Prostate gland (tissue), 2 donors: ENCODE measurements at regions not wholly inside any gene's neighbourhood (a gene's known extent, or its start where the extent isn't known, plus 50 kb on each side); places are given as distances from the start of the nearest gene placed in this dataset.

Experiments used
- DNase-seq: peaks from one replicate; pipeline ENCODE4 v3.0.0-alpha.2; 2019; ENCODE audit warnings: low spot score
- H3K27ac ChIP-seq, 2 donors: fragments of 200-600 bp; sonication (generic); 2 replicates each; pipeline ENCODE4 v1.5.1; 2017 to 2019
- H3K27me3 ChIP-seq: fragments of 200-600 bp; sonication (generic); replicated peaks from 2 replicates; pipeline ENCODE4 v1.5.1; 2019; ENCODE audit not compliant: insufficient read depth
- H3K36me3 ChIP-seq, 2 donors: fragments of 200-600 bp; sonication (generic); 1 replicate in 1 of 2; 2 replicates in 1 of 2; pipeline versions ENCODE4 v1.5.1 to v1.8.1; 2017 to 2019
- H3K4me1 ChIP-seq: fragments of 200-600 bp; sonication (generic); replicated peaks from 2 replicates; pipeline ENCODE4 v1.5.1; 2019
- H3K4me3 ChIP-seq, 2 donors: fragments of 200-600 bp; sonication (generic); 2 replicates each; pipeline ENCODE4 v1.5.1; 2017 to 2019
- H3K9me3 ChIP-seq: fragments of 200-600 bp; sonication (generic); 2 replicates; pipeline ENCODE4 v1.5.1; 2017
- POLR2A ChIP-seq: fragments of 450-650 bp; IDR thresholded peaks from one replicate; pipeline ENCODE4 v1.6.1; 2016; ENCODE audit warnings: antibody characterized with exemption, mild to moderate bottlenecking
- POLR2AphosphoS5 ChIP-seq: sonication (generic); formaldehyde crosslinking; IDR thresholded peaks from one replicate; pipeline ENCODE4 v1.6.1; 2017; ENCODE audit warnings: antibody characterized with exemption
- WGBS: methylation state at CpG from one replicate; pipeline ENCODE4 v1.1.5; 2018; 5-methylcytosine and 5-hydroxymethylcytosine counted together
- intact Hi-C: fragments of 100-400 bp; cut with DNase I; formaldehyde crosslinking; loops from one replicate; pipeline ENCODE4 v1.14.2; 2022
- TF ChIP-seq, protein P1 (sequence below), 4 experiments: fragments of 200-600 bp in 2 of 4; fragments of 450-650 bp in 2 of 4; sonication (generic) in 2 of 4; IDR thresholded peaks; 1 replicate in 3 of 4; 2 replicates in 1 of 4; pipeline ENCODE4 v1.5.1; 2016 to 2019; ENCODE audit warnings: antibody characterized with exemption in 4 of 4, mild to moderate bottlenecking in 2 of 4, moderate library complexity in 2 of 4

DNA sequence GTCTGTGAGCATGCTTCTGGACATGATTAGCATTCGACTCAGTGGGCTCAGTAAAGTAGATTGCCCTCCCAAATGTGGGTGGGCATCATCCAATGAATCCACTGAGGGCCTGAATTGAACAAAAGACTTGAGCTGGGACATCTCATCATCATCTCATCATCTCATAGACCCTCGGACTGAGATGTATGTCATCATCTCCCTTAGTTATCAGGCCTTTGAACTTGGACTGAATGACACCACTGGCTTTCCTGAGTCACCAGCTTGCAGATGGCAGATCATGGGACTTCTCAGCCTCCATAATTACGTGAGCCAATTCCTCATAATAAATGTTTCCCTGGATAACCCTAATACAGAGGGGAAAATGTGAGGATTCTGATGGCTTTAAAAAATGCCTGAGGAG is 128.3 kb upstream of the LSM8 start:
- no peaks in the 10 kb centered on the region for H3K36me3 ChIP-seq
- 96% methylated on average over 3 of the region's 3 CpGs for WGBS
- intact Hi-C loops: no loop called here

DNA sequence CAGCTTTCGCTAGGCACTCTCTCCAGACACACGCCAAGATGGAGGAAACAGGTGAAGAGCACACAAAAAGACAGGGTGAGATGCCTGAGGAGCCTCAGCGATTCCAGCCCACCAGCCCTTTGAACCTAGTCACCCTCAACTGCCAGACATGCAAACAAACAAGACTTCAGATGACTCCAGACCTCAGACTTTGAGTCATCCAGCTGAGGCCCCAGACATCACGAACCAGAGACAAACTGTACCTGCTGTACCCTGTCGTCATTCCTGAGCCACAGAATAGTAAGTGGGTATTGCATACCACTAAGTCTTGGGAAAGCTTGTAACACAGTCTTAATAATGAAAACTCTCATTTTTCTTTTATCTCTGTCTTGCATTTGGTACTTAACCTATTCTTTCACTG is 126.6 kb upstream of the LSM8 start:
- no peak overlapping the region for H3K4me3 ChIP-seq
- no peak for DNase-seq
- TF ChIP-seq, protein P1, sequence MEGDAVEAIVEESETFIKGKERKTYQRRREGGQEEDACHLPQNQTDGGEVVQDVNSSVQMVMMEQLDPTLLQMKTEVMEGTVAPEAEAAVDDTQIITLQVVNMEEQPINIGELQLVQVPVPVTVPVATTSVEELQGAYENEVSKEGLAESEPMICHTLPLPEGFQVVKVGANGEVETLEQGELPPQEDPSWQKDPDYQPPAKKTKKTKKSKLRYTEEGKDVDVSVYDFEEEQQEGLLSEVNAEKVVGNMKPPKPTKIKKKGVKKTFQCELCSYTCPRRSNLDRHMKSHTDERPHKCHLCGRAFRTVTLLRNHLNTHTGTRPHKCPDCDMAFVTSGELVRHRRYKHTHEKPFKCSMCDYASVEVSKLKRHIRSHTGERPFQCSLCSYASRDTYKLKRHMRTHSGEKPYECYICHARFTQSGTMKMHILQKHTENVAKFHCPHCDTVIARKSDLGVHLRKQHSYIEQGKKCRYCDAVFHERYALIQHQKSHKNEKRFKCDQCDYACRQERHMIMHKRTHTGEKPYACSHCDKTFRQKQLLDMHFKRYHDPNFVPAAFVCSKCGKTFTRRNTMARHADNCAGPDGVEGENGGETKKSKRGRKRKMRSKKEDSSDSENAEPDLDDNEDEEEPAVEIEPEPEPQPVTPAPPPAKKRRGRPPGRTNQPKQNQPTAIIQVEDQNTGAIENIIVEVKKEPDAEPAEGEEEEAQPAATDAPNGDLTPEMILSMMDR (IDR thresholded peaks at IDR 0.05): no peak
- TF ChIP-seq POLR2AphosphoS5 (no peak), POLR2A (no peak)
- H3K36me3 ChIP-seq: no peaks in the 10 kb centered on the region
- H3K9me3 ChIP-seq: no peaks in the 10 kb centered on the region
- H3K27me3 ChIP-seq: no peaks in the 10 kb centered on the region
- intact Hi-C loops: no loop called here
- H3K4me1 ChIP-seq: no peaks in the 10 kb centered on the region
- 89% methylated on average over 5 of the region's 5 CpGs for WGBS
- no peak overlapping the region for H3K27ac ChIP-seq

More for the DNA sequence above, 128.3 kb upstream of the LSM8 start:
- H3K27me3 ChIP-seq: no peaks in the 10 kb centered on the region
- H3K9me3 ChIP-seq: no peaks in the 10 kb centered on the region
- DNase-seq: no peak
- H3K27ac ChIP-seq: no peak overlapping the region
- no peak overlapping the region for H3K4me3 ChIP-seq
- no peaks in the 10 kb centered on the region for H3K4me1 ChIP-seq
- TF ChIP-seq POLR2A (no peak), POLR2AphosphoS5 (no peak)
- TF ChIP-seq, protein P1 (IDR thresholded peaks at IDR 0.05): no peak

DNA sequence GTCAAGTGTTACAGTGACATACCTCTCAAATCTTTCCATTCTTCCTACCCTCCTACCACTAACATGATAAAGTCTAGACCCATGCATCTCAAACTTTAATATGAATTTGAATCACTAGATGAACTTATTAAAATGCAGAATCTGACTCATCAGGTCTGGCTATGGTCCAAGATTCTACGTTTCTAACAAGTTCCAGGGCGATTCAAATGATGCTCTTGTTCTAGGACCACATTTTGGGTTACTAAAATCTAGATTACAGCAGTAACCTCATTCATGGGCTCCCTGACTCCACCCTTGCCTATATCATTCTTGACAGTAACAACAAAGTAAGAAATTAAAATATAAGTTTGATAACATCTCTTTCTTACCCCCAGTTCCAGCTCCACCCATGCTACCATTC is 124.8 kb upstream of the LSM8 start:
- TF ChIP-seq POLR2A (no peak), POLR2AphosphoS5 (no peak)
- TF ChIP-seq, protein P1 (IDR thresholded peaks at IDR 0.05): no peak
- Histone ChIP-seq H3K27me3 (no peaks in the 10 kb centered on the region), H3K4me1 (no peaks in the 10 kb centered on the region), H3K9me3 (no peaks in the 10 kb centered on the region), H3K27ac (no peak overlapping the region), H3K4me3 (no peak overlapping the region), H3K36me3 (no peaks in the 10 kb centered on the region)
- DNase-seq: no peak
- intact Hi-C loops: no loop called here
- 74% methylated on average over 2 of the region's 2 CpGs for WGBS

DNA sequence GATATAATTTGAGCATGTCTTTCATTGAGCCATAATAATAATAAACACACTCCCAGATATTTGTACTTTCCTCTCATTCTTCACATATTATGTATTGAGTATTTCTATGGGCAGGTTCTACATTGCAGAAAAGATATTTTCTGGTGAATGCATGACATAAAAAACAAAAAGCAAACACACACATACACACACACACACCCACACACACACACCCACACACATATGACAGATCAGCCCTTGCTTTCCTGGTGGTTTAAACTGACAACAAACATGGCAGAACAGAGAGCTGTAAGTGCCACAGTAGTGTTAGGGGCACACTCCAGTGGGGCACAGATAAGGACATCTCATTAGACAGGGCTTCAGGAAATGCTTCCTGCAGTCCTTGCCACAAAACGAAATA is 123.3 kb upstream of the LSM8 start:
- WGBS: 75% methylated on average over 1 of the region's 1 CpG
- Histone ChIP-seq H3K27ac (no peak overlapping the region), H3K4me1 (no peaks in the 10 kb centered on the region), H3K4me3 (no peak overlapping the region), H3K27me3 (no peaks in the 10 kb centered on the region), H3K9me3 (no peaks in the 10 kb centered on the region), H3K36me3 (no peaks in the 10 kb centered on the region)
- no peak for DNase-seq
- intact Hi-C loops: no loop called here
- TF ChIP-seq, protein P1 (IDR thresholded peaks at IDR 0.05): no peak
- TF ChIP-seq POLR2A: no peak
- TF ChIP-seq POLR2AphosphoS5: no peak

DNA sequence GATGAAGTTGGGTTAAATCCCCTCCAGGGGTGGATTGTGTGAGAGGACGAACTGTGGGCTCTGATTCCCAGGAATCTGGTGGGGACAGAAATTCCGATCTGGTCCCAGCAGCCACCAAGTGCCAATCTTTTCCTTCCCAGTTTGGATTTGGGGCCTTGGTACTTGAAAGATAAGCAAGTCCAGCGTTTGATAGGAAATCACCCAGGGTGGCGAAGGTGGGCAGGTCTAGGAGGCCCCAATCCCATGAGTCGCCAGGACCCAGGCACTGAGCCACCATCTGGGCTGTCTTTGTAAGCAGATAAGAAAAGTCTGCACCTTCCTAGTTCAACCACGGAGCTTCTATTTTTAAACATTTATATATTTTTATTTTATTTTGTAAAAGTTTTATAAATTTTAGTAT is 122.6 kb upstream of the LSM8 start:
- no peak for DNase-seq
- TF ChIP-seq POLR2A: no peak
- TF ChIP-seq POLR2AphosphoS5: no peak
- TF ChIP-seq, protein P1 (IDR thresholded peaks at IDR 0.05): no peak
- no peaks in the 10 kb centered on the region for H3K9me3 ChIP-seq
- intact Hi-C loops: no loop called here
- H3K4me1 ChIP-seq: no peaks in the 10 kb centered on the region
- H3K27me3 ChIP-seq: no peaks in the 10 kb centered on the region
- WGBS: 90% methylated on average over 6 of the region's 6 CpGs
- H3K36me3 ChIP-seq: no peaks in the 10 kb centered on the region
- no peak overlapping the region for H3K27ac ChIP-seq
- no peak overlapping the region for H3K4me3 ChIP-seq
